LNCAP (cell line): ENCODE measurements at regions not wholly inside any gene's neighbourhood (a gene's known extent, or its start where the extent isn't known, plus 50 kb on each side); places are given as distances from the start of the nearest gene placed in this dataset.

ENCODE experiments used
- CTCF ChIP-seq: fragments of 450-650 bp; IDR thresholded peaks from 2 replicates; pipeline ENCODE4 v1.5.1; 2017; ENCODE audit warnings: mild to moderate bottlenecking

- TF ChIP-seq CTCF, result no peak
Measured at GRCh38 chr14:97187916-97188315, 390.7 kb downstream of the VRK1 start.

GRCh38 chr14:97196336-97196735, 399.2 kb downstream of the VRK1 start:
- TF ChIP-seq CTCF, result no peak

GRCh38 chr14:97198813-97199212, 401.6 kb downstream of the VRK1 start:
- TF ChIP-seq CTCF, result no peak

- no peak for TF ChIP-seq CTCF
Measured at GRCh38 chr14:97200245-97200644, 403.1 kb downstream of the VRK1 start.

GRCh38 chr14:97206916-97207315, 409.7 kb downstream of the VRK1 start:
- no peak for TF ChIP-seq CTCF

GRCh38 chr14:97210202-97210601, 413.0 kb downstream of the VRK1 start:
- no peak for TF ChIP-seq CTCF

GRCh38 chr14:97212399-97212798, 415.2 kb downstream of the VRK1 start:
- no peak for TF ChIP-seq CTCF

GRCh38 chr14:97213720-97214119, 416.5 kb downstream of the VRK1 start:
- TF ChIP-seq CTCF, result no peak
